HPDE6-E6E7 (cell line): ENCODE measurements at regions not wholly inside any gene's neighbourhood (a gene's known extent, or its start where the extent isn't known, plus 50 kb on each side); places are given as distances from the start of the nearest gene placed in this dataset.
A peak's percentile ranks its signal among the peaks of the same experiment; 100 is the strongest.
"Not testable (repeated sequence)": the region's sequence is repeated elsewhere in the genome, so short reads cannot be mapped to it uniquely, and the experiment has no call there.

Experiments
- DNase-seq: peaks from one replicate; pipeline ENCODE4 v3.0.0; 2011; ENCODE audit warnings: missing footprints; ENCODE audit errors: extremely low spot score

- DNase-seq: no peak
Measured at GRCh38 chr1:229710746-229711145, 84.7 kb downstream of the URB2 start.

GRCh38 chr1:229714306-229714705, 88.3 kb downstream of the URB2 start:
- no peak for DNase-seq

GRCh38 chr1:229714964-229715603, 89.0 kb downstream of the URB2 start:
- no peak for DNase-seq

- no peak for DNase-seq
Measured at GRCh38 chr1:229716069-229716468, 90.0 kb downstream of the URB2 start.

DNA sequence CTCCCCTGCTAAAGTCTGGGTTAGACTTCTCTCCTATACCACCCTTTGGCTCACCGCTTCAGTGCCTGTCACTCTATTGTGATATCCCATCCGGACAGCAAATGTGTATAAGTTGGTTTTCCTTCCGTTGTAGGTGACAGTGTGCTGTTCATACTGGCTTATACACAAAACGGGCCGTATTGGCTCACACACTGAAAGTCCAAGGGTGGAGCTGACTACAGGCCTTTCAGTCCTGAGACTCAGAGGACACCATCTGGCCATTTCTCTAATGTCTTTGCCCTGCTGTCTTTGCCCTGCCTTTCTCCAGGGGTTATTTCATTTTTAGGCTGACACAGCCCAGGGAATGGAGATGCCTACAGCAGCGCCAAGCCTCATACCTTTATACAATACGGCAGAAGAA, 90.7 kb downstream of the URB2 start:
- no peak for DNase-seq

GRCh38 chr1:229717786-229718576, 91.9 kb downstream of the URB2 start:
- no peak for DNase-seq

- DNase-seq: no peak
Measured at GRCh38 chr1:229726061-229726460, 100.0 kb downstream of the URB2 start.

GRCh38 chr1:229729916-229730315, 103.9 kb downstream of the URB2 start:
- DNase-seq: no peak

GRCh38 chr1:229730573-229730972, 104.5 kb downstream of the URB2 start:
- DNase-seq: no peak

DNA sequence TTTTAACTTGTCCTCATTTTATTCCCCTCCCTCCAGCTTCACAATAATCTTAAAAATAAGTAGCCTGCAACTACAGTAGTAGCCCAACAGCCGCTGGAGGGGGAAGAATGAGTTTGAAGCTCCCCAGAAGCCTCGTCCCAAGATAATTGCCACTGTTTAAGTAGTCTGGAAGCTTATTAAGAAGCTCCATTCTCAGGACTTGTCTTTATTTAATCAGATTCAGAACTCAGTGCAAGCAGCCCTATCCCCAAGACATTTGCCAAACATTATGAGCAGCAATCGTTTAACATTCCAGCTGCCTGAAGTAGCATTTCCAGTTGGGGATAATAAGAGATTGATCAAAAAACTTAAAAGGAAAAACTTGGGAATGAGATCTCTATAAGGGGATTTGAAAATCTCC, 106.0 kb downstream of the URB2 start:
- DNase-seq: no peak

GRCh38 chr1:229736376-229736775, 110.3 kb downstream of the URB2 start:
- no peak for DNase-seq

GRCh38 chr1:229742614-229743013, 116.6 kb downstream of the URB2 start:
- DNase-seq: not testable (repeated sequence)

- no peak for DNase-seq
Measured at GRCh38 chr1:229749992-229750391, 123.9 kb downstream of the URB2 start.

- DNase-seq: no peak
Measured at GRCh38 chr1:229751610-229752009, 125.6 kb downstream of the URB2 start.

DNA sequence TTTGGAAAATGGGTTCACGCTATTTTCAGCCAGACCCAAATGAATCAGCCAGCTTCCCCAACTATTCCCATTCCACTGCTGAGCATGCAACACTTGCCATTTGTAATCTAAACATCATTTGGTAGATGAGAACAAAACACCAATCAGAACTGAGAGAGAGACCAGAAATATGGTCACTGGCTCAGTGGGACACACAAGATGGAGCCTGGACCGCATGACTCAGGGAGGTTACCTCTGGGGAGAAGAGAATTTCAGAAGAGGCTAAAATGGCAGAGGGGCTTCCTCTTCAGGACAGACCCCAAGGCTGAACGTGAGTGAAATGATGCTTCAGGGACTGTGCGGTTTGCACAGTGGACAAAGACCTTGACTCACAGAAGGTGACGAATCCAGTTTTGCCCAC, 126.6 kb downstream of the URB2 start:
- DNase-seq: no peak

DNA sequence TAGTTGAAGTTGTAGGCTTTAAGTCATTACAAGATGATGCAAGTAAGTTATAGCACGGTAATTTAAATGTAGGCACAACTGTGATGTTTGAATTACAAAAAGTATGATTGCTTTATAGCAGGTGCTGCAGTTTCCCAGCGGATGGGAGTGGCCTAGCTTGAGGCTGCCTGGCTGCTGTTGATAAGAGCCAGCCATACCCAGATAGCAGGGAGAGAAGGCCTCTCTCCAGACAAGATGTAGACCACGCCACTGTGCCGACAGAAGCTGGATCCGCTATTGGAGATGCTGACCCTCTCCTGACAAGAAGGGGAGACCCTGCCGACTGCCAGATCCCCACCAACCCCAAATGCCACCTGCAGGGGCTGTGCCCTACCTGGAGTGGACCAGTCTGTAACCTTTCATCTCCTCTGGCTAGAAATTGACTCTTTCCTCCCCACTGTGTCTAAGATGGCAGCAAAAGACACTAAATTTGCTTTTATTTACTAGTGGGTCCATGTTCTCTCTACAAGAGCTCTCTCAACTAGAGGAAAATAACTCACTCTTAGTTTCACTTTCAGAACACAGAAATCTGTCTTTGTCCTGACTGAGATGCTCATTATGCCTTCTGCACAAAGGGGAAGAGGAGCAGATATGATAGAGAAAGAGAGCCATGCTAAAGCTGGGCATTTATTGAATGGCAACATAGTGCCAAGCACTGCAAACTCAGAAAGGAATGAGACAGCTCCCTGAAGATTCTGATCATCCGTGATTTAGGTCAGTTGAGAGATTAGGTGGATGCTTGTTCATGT, 127.9 kb downstream of the URB2 start:
- DNase-seq: no peak

DNA sequence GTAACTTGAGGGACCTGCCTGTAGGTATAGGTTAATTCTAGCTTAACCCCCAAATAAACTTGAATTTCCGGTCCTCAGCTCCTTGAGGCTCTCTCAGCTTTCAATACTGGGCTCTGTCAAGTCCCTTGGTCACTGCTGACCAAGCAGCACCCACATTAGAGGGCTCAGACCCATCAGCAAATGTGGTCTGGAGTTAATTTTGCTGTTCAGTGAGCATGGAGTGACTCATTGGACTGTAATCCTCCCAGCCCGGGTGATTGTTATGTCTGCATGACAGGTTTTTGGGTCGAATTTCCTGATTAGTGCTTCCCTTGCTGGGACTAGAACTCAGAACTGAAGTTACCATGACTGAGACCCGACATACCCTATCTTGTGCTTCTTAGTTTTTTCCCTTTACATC, 130.6 kb downstream of the URB2 start:
- DNase-seq: peak; percentile 22

- no peak for DNase-seq
Measured at GRCh38 chr1:229757226-229757625, 131.2 kb downstream of the URB2 start.

- no peak for DNase-seq
Measured at GRCh38 chr1:229758101-229759036, 132.3 kb downstream of the URB2 start.

- no peak for DNase-seq
Measured at GRCh38 chr1:229759037-229759435, 133.0 kb downstream of the URB2 start.

- no peak for DNase-seq
Measured at GRCh38 chr1:229759586-229759985, 133.5 kb downstream of the URB2 start.
